Astrocyte of the spinal cord (primary cell): ENCODE measurements at regions not wholly inside any gene's neighbourhood (a gene's known extent, or its start where the extent isn't known, plus 50 kb on each side); places are given as distances from the start of the nearest gene placed in this dataset.

Experiments used
- DNase-seq: peaks from one replicate; pipeline ENCODE4 v3.0.0; 2011; ENCODE audit warnings: low read depth, low spot score
- H3K4me3 ChIP-seq: 2 replicates; pipeline ENCODE4 v1.5.1; 2011; ENCODE audit warnings: low read depth, mild to moderate bottlenecking, low read length, moderate library complexity
- CTCF ChIP-seq: IDR thresholded peaks from 2 replicates; pipeline ENCODE4 v1.5.1; 2012; ENCODE audit warnings: low read depth, mild to moderate bottlenecking, low read length, inconsistent platforms
- in situ Hi-C: cut with HindIII; loops from 2 replicates; pipeline ENCODE4 v1.10.0; 2017; ENCODE audit warnings: low sequenced_read_pairs

DNA sequence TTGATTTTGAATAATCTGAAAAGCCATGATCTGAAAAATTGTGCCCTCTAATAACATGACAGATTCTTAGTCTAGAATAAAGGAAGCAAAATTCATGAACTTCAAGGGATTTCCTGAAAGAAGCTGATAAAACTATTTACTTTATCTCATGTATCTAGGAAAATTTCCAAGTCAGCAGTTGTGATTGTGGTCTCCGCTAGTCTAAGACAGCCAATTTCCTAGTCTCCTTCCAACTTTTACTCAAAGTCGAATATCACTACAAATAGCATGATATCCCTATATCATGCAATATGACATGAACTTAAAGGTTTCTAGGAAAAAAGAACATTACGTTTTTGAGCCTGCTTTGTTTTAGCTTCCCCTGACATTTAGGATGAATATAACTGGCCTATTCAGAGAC, 202.1 kb upstream of the GHITM start:
- in situ Hi-C loops: no loop called here
- no peak overlapping the region for H3K4me3 ChIP-seq
- no peak for DNase-seq
- TF ChIP-seq CTCF: no peak

GRCh38 chr10:83937826-83938225, 201.5 kb upstream of the GHITM start:
- no peak overlapping the region for H3K4me3 ChIP-seq
- no peak for DNase-seq
- in situ Hi-C loops: no loop called here
- no peak for TF ChIP-seq CTCF

DNA sequence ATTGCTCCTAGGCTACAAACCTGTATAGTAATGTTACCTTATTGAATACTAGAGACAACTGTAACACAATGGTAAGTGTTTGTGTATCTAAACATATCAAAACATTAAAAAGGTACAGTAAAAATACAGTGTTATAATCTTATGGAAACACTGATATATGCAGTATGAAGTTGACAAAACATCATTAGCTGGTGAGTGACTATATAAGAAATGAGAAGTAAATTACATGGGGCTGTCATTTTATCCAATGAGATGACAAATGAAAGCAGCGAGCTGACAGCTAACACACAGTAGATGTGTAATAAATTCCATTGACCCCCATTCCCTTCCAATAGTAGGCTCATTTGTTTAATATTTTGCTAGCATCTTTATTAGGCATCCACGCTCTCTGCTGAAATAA, 198.1 kb upstream of the GHITM start:
- in situ Hi-C loops: no loop called here
- DNase-seq: no peak
- no peak for TF ChIP-seq CTCF
- no peak overlapping the region for H3K4me3 ChIP-seq

DNA sequence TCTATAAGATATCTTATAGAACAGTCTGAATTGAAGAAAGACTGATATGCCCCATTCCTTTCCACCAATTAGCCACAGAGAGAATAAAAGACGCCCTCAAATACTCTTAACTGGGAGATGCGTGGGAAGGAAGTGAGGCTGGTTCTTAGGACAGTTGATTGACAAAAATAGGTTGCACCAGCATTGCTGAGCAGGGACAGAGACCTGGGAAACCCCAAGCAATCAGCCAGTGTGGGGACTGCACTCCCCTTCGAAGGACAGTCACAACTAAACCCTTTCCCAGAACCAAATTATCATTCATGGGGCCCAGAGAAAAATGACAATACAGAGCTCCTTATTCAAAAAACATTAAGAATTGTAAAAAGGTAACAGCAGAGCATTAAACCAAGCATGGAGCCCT, 196.9 kb upstream of the GHITM start:
- no peak for TF ChIP-seq CTCF
- in situ Hi-C loops: no loop called here
- no peak for DNase-seq
- H3K4me3 ChIP-seq: no peak overlapping the region

DNA sequence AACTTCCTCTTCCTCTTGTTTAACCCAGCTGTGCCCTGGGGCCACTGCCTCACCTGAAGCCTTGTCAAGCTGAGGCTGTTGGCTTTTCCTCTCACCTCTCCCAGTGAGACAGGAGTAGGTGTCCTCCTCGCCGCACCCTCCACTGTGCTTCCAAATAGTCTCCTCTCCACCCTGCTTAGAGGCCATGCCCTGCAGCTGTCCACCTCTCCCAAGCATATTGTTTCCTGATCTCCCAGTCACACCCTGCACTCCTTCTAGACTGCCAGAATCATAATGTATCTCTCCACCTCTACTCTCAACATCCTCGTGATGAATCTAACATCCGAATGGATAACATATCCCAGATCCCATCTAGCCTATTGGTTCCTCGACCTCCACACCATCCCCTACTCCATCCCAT, 196.3 kb upstream of the GHITM start:
- no peak for DNase-seq

GRCh38 chr10:83943920-83944319, 195.4 kb upstream of the GHITM start:
- no peak for DNase-seq
- TF ChIP-seq CTCF: no peak
- in situ Hi-C loops: no loop called here
- no peak overlapping the region for H3K4me3 ChIP-seq

More for the DNA sequence above, 196.3 kb upstream of the GHITM start:
- H3K4me3 ChIP-seq: no peak overlapping the region
- no peak for TF ChIP-seq CTCF
- in situ Hi-C loops: no loop called here
